SU-DHL-6 (cell line): ENCODE measurements at regions not wholly inside any gene's neighbourhood (a gene's known extent, or its start where the extent isn't known, plus 50 kb on each side); places are given as distances from the start of the nearest gene placed in this dataset.

Source experiments
- H2AFZ ChIP-seq: fragments of 200-600 bp; sonication (generic); 2 replicates; pipeline ENCODE4 v1.6.1; 2014; ENCODE audit warnings: low read depth, mild to moderate bottlenecking, moderate library complexity, mixed read lengths, antibody characterized with exemption, low read length; ENCODE audit not compliant: severe bottlenecking
- H3F3A ChIP-seq: fragments of 200-600 bp; shearing (Covaris generic); 2 replicates; pipeline ENCODE4 v1.6.0; 2016; ENCODE audit warnings: antibody characterized with exemption, mild to moderate bottlenecking; ENCODE audit not compliant: insufficient read depth
- H3K27ac ChIP-seq: fragments of 200-600 bp; sonication (generic); 2 replicates; pipeline ENCODE4 v1.5.1; 2016; ENCODE audit warnings: low read depth, mild to moderate bottlenecking, low read length, moderate library complexity, mixed read lengths
- H3K27me3 ChIP-seq: fragments of 200-600 bp; sonication (generic), shearing (Covaris generic); 2 replicates; pipeline ENCODE4 v1.6.0; 2014; ENCODE audit warnings: mild to moderate bottlenecking, low read length
- H3K36me3 ChIP-seq: fragments of 200-600 bp; sonication (generic); 2 replicates; pipeline ENCODE4 v1.6.1; 2014; ENCODE audit warnings: mild to moderate bottlenecking, low read length, mixed read lengths
- H3K4me2 ChIP-seq: fragments of 300-600, 200-600 bp; shearing (Covaris generic), sonication (generic); 2 replicates; pipeline ENCODE4 v1.6.0; 2014; ENCODE audit warnings: low read length, low read depth, mild to moderate bottlenecking; ENCODE audit not compliant: poor library complexity, severe bottlenecking
- H3K4me3 ChIP-seq: fragments of 200-600 bp; sonication (generic); 2 replicates; pipeline ENCODE4 v1.5.1; 2014; ENCODE audit warnings: antibody characterized with exemption, low read length, mild to moderate bottlenecking, mixed read lengths; ENCODE audit not compliant: insufficient read depth, poor library complexity, severe bottlenecking
- H3K79me2 ChIP-seq: fragments of 200-600 bp; sonication (generic); 2 replicates; pipeline ENCODE4 v1.6.1; 2014; ENCODE audit warnings: mild to moderate bottlenecking, low read length, moderate library complexity; ENCODE audit not compliant: insufficient read depth
- H3K9ac ChIP-seq: fragments of 200-600 bp; sonication (generic); 2 replicates; pipeline ENCODE4 v1.7.0; 2014; ENCODE audit warnings: mild to moderate bottlenecking, low read length
- H3K9me2 ChIP-seq: fragments of 200-600 bp; sonication (generic); replicated peaks from 2 replicates; pipeline ENCODE4 v1.6.1; 2014; ENCODE audit warnings: low read length; ENCODE audit not compliant: insufficient read depth
- H3K9me3 ChIP-seq: fragments of 200-600 bp; sonication (generic); 2 replicates; pipeline ENCODE4 v1.6.1; 2014; ENCODE audit warnings: low read length, mixed read lengths; ENCODE audit not compliant: insufficient read depth
- H4K20me1 ChIP-seq: fragments of 200-600 bp; sonication (generic); 2 replicates; pipeline ENCODE4 v1.6.1; 2014; ENCODE audit warnings: low read depth, mild to moderate bottlenecking, antibody characterized with exemption, low read length, moderate library complexity, mixed read lengths
- CTCF ChIP-seq: fragments of 200-600 bp; sonication (generic); IDR thresholded peaks from one replicate; pipeline ENCODE4 v1.5.1; 2017; ENCODE audit warnings: antibody characterized with exemption, mild to moderate bottlenecking, low read length, moderate library complexity; ENCODE audit not compliant: insufficient read depth, poor library complexity, severe bottlenecking
- EZH2phosphoT487 ChIP-seq: fragments of 200-600 bp; sonication (generic), shearing (Covaris generic); conservative IDR thresholded peaks from 2 replicates; pipeline ENCODE4 v1.6.1; 2018; ENCODE audit warnings: mild to moderate bottlenecking, antibody characterized with exemption, low read length, moderate library complexity, mixed read lengths

- Histone ChIP-seq H3K9ac (no peak overlapping the region), H3K79me2 (no peaks in the 10 kb centered on the region), H3K36me3 (no peaks in the 10 kb centered on the region), H3K4me2 (no peak overlapping the region), H3K9me2 (no peaks in the 10 kb centered on the region), H3K27me3 (no peaks in the 10 kb centered on the region), H3F3A (no peaks in the 10 kb centered on the region), H3K9me3 (no peaks in the 10 kb centered on the region), H3K27ac (no peak overlapping the region), H4K20me1 (no peaks in the 10 kb centered on the region), H2AFZ (peak overlapping the region; percentile 68), H3K4me3 (no peak overlapping the region)
- TF ChIP-seq CTCF (no peak), EZH2phosphoT487 (no peak)
These were observed 801.9 kb downstream of the BRINP3 start for GRCh38 chr1:189675712-189676244.

GRCh38 chr1:189678779-189679178, 798.9 kb downstream of the BRINP3 start:
- no peak for TF ChIP-seq EZH2phosphoT487
- no peak for TF ChIP-seq CTCF
- Histone ChIP-seq H3F3A (no peaks in the 10 kb centered on the region), H3K9me3 (no peaks in the 10 kb centered on the region)

GRCh38 chr1:189681252-189681919, 796.3 kb downstream of the BRINP3 start:
- Histone ChIP-seq H3K9me3 (no peaks in the 10 kb centered on the region), H3K4me3 (no peak overlapping the region), H3K79me2 (no peaks in the 10 kb centered on the region), H4K20me1 (no peaks in the 10 kb centered on the region), H3F3A (no peaks in the 10 kb centered on the region), H3K27me3 (no peaks in the 10 kb centered on the region), H3K27ac (no peak overlapping the region), H3K9ac (no peak overlapping the region), H3K4me2 (no peak overlapping the region), H2AFZ (no peak overlapping the region), H3K9me2 (no peaks in the 10 kb centered on the region), H3K36me3 (no peaks in the 10 kb centered on the region)
- TF ChIP-seq CTCF (no peak), EZH2phosphoT487 (no peak)

More at GRCh38 chr1:189678779-189679178, 798.9 kb downstream of the BRINP3 start:
- no peaks in the 10 kb centered on the region for H3K9me2 ChIP-seq
- H3K9ac ChIP-seq, result no peak overlapping the region
- no peak overlapping the region for H3K4me2 ChIP-seq
- H3K27ac ChIP-seq, result no peak overlapping the region
- H3K79me2 ChIP-seq, result no peaks in the 10 kb centered on the region
- no peaks in the 10 kb centered on the region for H4K20me1 ChIP-seq
- no peaks in the 10 kb centered on the region for H3K27me3 ChIP-seq
- no peak overlapping the region for H3K4me3 ChIP-seq
- no peak overlapping the region for H2AFZ ChIP-seq
- H3K36me3 ChIP-seq, result no peaks in the 10 kb centered on the region
